ENCODE measurements at regions not wholly inside any gene's neighbourhood (a gene's known extent, or its start where the extent isn't known, plus 50 kb on each side); places are given as distances from the start of the nearest gene placed in this dataset.

- TF ChIP-seq CTCF (IDR thresholded peaks at IDR 0.05) (no peak), POLR2A (IDR thresholded peaks at IDR 0.05; ENCODE audit: low read depth) (no peak)
Observed at GRCh38 chr14:89524412-89524811, 107.4 kb upstream of the FOXN3 start.

All from esophagus muscularis mucosa (tissue), 3 donors.